Mucosa of descending colon (tissue), 3 donors: ENCODE measurements at regions not wholly inside any gene's neighbourhood (a gene's known extent, or its start where the extent isn't known, plus 50 kb on each side); places are given as distances from the start of the nearest gene placed in this dataset.
"Not testable (repeated sequence)": the region's sequence is repeated elsewhere in the genome, so short reads cannot be mapped to it uniquely, and the experiment has no call there.

Source experiments
- ATAC-seq: fragments of 200-7000 bp; cut with Tn5 transposase; one replicate; pipeline ENCODE4 v1.9.1; 2020; ENCODE audit warnings: mild to moderate bottlenecking, moderate library complexity
- DNase-seq, 3 donors: peaks; one replicate each; pipeline ENCODE4 v3.0.0-alpha.2; 2020
- H3K36me3 ChIP-seq: fragments of 200-600 bp; one replicate; pipeline ENCODE4 v1.8.0; 2021; ENCODE audit warnings: low read depth, mild to moderate bottlenecking
- H3K4me1 ChIP-seq: fragments of 200-600 bp; one replicate; pipeline ENCODE4 v1.8.0; 2021; ENCODE audit warnings: low read depth, mild to moderate bottlenecking
- H3K4me3 ChIP-seq: fragments of 200-600 bp; one replicate; pipeline ENCODE4 v1.8.0; 2021; ENCODE audit warnings: mild to moderate bottlenecking
- H3K9me3 ChIP-seq: fragments of 200-600 bp; one replicate; pipeline ENCODE4 v1.8.0; 2021; ENCODE audit warnings: mild to moderate bottlenecking
- intact Hi-C, 2 donors: fragments of 100-400 bp; cut with DNase I in 1 of 2; cut with micrococcal nuclease in 1 of 2; formaldehyde crosslinking; loops; one replicate each; pipeline versions ENCODE4 v1.11.0 to v1.11.1; 2022; cut with DNase I, micrococcal nuclease
- TF ChIP-seq, protein P1 (sequence below): fragments of 200-600 bp; IDR thresholded peaks from one replicate; pipeline ENCODE4 v1.8.0; 2022; ENCODE audit warnings: antibody characterized with exemption, mild to moderate bottlenecking
- donor health status: DM: no; HTN: no; CAD: no; lungs with moderate emphysema.
- donor health status: DM: no; HTN: no; CAD: no.
- donor health status: DM: no; HTN: yes; CAD: no.

DNA sequence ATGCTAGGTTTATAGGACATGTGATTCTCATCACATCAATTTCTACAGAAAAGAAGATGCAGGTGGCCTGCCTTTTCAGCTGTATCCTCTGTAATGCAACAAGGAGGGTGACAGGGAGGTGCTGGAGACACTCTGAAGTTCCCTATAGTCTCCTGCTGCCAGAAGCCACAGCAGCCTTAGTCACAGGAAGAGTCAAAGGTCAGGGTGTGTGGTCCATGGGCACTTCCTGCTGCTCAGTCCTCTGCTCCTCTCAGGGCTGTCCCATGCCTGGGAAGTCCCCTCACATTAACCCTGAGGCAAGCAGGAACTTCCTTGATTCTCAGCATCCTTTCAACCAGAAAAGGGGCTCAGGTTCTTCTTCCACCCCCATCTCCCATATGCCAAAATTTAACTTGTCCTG, 144.8 kb upstream of the FOXA2 start:
- ATAC-seq: peak; percentile 87
- Histone ChIP-seq H3K36me3 (no peaks in the 10 kb centered on the region), H3K4me3 (no peak overlapping the region), H3K9me3 (no peaks in the 10 kb centered on the region), H3K4me1 (no peaks in the 10 kb centered on the region)
- intact Hi-C loops: no loop called here
- no peak for DNase-seq
- TF ChIP-seq, protein P1, sequence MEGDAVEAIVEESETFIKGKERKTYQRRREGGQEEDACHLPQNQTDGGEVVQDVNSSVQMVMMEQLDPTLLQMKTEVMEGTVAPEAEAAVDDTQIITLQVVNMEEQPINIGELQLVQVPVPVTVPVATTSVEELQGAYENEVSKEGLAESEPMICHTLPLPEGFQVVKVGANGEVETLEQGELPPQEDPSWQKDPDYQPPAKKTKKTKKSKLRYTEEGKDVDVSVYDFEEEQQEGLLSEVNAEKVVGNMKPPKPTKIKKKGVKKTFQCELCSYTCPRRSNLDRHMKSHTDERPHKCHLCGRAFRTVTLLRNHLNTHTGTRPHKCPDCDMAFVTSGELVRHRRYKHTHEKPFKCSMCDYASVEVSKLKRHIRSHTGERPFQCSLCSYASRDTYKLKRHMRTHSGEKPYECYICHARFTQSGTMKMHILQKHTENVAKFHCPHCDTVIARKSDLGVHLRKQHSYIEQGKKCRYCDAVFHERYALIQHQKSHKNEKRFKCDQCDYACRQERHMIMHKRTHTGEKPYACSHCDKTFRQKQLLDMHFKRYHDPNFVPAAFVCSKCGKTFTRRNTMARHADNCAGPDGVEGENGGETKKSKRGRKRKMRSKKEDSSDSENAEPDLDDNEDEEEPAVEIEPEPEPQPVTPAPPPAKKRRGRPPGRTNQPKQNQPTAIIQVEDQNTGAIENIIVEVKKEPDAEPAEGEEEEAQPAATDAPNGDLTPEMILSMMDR: no peak

- Histone ChIP-seq H3K4me1 (no peaks in the 10 kb centered on the region), H3K4me3 (no peak overlapping the region)
- ATAC-seq: no peak
Measured at GRCh38 chr20:22729616-22730236, 145.4 kb upstream of the FOXA2 start.

DNA sequence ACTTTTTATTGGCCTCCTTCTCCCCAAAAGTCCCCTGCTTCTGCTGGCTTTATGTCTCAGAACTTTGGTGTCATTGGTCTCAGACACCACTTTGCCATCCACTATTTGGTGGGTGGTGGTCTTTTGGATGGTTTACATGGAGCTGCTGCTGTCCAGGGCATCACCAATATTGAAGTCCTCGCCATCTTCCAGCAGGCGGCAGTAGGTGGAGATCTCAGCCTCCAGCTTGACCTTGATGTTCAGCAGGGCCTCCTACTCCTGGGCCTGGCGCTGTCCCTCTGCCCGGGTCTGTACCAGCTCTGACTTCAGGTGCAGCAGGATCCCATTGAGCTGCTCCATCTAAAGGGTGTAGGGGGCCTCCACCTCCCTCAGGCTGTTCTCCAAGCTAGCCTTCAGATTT, 148.4 kb upstream of the FOXA2 start:
- Histone ChIP-seq H3K36me3 (no peaks in the 10 kb centered on the region), H3K4me1 (no peaks in the 10 kb centered on the region), H3K4me3 (no peak overlapping the region), H3K9me3 (no peaks in the 10 kb centered on the region)
- TF ChIP-seq, protein P1: no peak
- DNase-seq: no peak
- no peak for ATAC-seq
- intact Hi-C loops: no loop called here

More at GRCh38 chr20:22729616-22730236, 145.4 kb upstream of the FOXA2 start:
- no peaks in the 10 kb centered on the region for H3K9me3 ChIP-seq
- H3K36me3 ChIP-seq: no peaks in the 10 kb centered on the region
- TF ChIP-seq, protein P1: no peak
- intact Hi-C loops: no loop called here
- DNase-seq: no peak

DNA sequence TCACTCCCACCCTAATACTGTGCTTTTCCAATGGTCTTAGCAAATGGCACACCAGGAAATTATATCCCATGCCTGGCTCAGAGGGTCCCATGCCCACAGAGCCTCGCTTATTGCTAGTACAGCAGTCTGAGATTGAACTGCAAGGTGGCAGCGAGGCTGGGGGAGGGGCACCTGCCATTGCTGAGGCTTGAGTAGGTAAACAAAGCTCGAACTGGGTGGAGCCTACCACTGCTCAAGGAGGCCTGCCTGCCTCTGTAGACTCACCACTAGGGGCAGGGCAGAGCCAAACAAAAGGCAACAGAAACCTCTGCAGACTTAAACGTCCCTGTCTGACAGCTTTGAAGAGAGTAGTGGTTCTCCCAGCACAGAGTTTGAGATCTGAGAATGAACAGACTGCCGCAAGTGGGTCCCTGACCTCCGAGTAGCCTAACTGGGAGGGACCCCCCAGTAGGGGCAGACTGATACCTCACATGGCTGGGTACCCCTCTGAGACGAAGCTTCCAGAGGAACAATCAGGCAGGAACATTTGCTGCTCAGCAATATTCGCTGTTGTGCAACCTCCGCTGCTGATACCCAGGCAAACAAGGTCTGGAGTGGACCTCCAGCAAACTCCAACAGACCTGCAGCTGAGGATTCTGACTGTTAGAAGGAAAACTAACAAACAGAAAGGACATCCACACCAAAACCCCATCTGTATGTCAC, 150.7 kb upstream of the FOXA2 start:
- ATAC-seq (peak; percentile 31), DNase-seq (peak in 2 of 3 donors; percentile 34 to 54)
- H3K36me3 ChIP-seq, H3K4me3 ChIP-seq, H3K4me1 ChIP-seq, intact Hi-C loops, H3K9me3 ChIP-seq: not testable (repeated sequence)
- TF ChIP-seq, protein P1: peak; percentile 22

DNA sequence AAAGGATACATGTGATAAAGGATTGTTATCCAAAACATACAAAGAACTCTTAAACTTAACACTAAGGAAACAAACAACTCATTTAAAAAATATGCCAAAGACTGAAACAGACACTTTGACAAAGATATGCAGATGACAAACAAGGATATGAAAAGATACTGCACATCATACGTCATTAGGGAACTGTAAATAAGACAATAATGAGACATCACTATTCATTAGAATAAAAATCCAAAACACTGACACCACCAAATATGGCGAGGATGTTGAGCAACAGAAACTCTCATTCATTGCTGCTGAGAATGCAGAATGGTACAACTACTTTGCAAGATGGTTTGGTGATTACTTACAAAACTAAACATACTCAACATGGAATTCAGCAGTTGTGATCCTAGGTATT, 156.5 kb upstream of the FOXA2 start:
- H3K9me3 ChIP-seq: no peaks in the 10 kb centered on the region
- DNase-seq: no peak
- no peak overlapping the region for H3K4me3 ChIP-seq
- ATAC-seq: no peak
- no peaks in the 10 kb centered on the region for H3K36me3 ChIP-seq
- no peaks in the 10 kb centered on the region for H3K4me1 ChIP-seq
- TF ChIP-seq, protein P1: no peak
- intact Hi-C loops: no loop called here
